NCI-H1930 (cell line): ENCODE measurements at regions not wholly inside any gene's neighbourhood (a gene's known extent, or its start where the extent isn't known, plus 50 kb on each side); places are given as distances from the start of the nearest gene placed in this dataset.

Source experiments
- DNase-seq, 2 experiments: peaks; one replicate each; lab custom pipeline; 2025; lab: John Stamatoyannopoulos, UW

DNA sequence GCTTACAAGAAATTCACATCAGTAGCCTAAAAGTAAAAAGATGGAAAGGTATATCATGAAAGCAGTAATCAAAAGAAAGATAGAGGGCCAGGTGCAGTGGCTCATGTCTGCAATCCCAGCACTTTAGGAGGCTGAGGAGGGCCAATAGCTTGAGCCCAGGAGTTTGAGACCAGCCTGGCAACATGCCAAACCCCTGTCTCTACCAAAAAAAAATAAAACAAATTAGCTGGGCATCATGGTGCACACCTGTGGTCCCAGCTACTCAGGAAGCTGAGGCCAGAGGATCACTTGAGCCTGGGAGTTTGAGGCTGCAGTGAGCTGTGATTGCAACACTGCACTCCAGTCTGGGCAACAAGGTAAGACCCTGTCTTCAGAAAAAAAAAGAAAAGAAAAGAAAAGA lies 55.5 kb downstream of the GSPT2 start:
- DNase-seq: no peak

DNA sequence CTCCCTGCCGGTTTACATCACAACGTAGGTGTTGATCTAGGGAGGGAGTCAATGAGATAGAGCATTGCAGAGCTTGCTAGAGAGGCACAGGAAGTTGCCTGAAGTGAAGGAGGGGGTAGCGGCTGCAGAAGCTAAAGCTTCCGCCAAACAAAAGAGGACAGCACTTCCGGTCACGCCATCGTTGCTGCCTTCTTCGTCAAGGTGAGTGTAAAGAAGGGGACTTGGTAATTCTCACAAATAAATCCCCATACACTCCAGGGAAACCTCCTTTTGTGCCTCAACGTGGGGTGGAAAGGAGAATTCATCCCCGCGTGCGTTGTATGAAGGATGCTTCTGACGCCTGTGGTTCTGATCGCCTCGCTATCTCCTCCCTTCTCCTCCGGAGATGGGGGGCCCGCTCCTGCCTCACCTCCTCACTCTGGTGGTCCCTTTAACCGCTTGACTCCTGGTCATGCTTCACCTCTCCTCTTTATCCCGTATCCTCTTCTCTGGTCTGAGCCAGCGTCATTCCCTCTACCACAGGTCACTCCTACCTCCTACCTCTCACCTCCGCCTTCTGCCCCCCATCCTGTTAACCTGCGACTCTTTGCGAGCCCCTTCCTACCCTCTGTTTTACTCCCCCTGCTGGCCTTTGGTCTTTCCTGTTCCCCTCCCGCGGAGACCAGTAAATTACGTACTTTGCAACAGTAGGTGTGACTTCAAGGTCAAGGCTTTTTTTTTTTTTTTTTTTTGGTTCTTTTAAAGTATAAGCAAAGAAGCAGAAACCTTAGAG lies 59.9 kb downstream of the GSPT2 start:
- DNase-seq: peak; percentile 24 to 47

DNA sequence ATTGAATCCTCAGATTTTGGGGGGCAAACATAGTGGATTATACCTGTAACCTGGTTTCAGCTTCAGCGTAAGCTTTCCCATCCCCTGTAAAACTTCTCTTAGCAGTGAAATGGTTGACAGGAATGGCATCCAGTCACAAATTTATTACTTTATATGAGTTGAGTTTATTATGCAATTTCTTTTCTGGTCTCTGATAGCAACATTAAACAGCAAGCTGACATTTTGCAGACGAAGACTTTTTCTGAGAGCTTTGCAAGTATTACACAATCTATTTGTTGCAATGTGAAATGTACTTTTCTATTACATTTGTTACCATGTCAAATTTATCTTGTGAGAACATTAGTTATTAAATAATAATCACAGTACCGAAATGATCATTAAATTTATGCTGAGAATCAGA lies 60.6 kb downstream of the GSPT2 start:
- no peak for DNase-seq

DNA sequence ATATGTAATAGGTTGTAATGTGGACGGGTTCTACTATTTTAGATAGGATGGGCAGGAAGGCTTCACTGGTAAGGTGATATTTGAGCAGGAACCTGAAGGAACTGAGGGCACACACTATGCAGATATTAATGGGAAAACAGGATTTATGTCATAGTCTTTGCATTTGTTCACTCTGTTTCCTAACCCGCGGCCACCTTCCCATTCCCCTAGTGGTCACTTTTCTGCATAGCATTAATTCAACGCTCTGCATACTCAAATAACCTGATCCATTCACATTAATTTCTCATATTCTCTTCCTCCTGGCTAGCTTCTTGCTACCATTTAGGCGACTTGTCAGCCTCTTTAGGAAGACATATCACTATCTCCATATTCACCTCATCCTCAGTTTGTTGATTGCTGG lies 61.5 kb downstream of the GSPT2 start:
- DNase-seq: no peak

DNA sequence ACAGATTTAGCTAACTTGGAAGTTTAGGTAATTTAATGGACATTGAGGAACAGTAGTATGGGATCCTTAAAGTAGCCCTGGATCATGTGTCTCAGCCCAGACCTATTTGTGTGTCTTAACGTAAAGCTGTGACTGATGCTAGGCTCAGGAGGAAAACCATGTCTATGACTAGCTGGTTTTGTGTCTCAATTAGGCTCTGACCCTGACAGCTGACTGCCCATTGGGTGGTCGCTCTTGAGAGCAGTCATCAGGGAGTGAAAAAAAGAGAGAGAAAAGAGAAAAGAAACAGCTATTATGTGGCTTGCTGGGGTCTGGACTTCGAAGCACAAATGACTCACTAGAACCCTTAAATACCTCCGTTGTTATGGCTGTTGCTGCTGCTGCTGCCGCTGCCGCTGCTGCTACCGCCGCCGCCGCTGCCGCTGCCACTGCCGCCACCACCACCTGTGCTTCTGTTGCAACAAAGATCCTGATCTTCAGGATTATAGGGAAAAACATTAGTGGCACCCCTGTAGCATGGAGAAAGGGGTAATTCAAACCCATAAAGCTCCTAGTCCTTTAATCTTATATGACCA lies 70.7 kb downstream of the GSPT2 start:
- no peak for DNase-seq

DNA sequence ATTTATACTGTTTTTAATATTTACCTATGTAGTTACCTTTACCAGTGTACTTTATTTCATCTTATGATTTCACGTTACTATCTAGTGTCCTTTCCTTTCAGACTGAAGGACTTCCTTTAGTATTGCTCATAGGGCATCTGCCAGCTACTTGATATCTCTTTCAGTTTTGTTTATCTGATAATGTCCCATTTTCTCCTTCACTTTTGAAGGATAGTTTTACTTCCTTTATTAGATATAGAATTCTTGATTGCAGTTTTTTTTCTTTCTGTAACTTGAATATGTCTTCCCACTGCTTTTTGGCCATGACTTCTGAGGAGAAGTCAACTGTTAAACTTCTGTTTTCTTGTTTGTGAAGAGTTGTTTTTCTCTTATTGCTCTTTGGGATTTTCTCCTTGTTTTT lies 69.4 kb upstream of the MAGED1 start:
- no peak for DNase-seq

DNA sequence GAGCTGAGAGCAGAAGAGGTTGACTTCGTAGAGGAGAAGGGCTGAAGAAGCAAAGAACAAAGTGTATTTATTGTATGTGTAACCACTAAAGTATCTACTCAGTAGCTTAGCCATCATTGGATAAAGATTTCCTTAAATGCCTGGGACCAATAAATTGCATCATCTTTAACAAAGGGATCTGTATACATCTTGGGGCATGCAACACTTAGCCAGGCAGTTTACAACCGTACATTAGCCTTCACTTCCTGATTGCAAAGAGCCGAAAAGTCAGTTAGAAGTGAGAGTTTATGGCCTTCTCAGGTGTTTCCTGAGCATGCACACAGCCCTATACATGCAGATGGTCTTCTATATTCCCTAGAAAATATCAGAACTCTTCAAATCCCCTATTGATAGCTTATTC lies 68.0 kb upstream of the MAGED1 start:
- no peak for DNase-seq

DNA sequence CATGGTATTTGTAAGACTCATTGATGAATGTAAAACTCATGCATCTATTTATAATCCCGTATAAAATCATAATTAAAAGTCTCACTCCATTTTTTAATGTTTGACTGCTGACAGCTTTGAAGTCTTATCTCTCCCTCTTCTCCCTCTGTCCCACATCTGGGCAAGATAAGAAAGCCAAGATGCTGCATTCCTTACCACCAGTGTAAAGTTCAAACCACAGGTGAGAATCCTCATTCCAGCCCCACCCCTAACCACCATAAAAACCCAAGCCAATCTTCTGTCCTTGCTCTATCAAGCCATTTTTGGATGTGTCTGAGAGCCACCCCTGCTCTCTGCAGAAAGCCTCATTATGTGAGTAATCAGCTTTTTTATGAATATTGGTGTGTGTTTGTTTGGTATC lies 59.3 kb upstream of the MAGED1 start:
- DNase-seq: no peak

DNA sequence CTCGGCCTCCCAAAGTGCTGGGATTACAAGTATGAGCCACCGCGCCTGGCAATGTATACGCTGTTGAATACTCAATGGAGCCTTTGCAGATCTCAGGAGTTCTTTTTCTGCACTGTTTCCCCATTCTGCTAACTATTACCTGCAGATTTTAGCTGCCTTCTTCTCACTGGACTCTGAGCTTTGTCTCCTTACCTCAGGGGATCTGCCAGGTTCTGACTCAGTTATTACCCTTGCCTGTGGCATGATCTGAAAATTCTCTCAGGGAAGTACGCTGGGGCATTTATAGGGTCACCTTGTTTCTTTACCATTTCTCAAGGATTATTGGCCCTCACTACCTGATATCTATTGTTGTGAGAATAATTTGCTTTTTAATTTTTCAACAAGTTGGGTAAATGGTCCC lies 56.6 kb upstream of the MAGED1 start:
- no peak for DNase-seq

DNA sequence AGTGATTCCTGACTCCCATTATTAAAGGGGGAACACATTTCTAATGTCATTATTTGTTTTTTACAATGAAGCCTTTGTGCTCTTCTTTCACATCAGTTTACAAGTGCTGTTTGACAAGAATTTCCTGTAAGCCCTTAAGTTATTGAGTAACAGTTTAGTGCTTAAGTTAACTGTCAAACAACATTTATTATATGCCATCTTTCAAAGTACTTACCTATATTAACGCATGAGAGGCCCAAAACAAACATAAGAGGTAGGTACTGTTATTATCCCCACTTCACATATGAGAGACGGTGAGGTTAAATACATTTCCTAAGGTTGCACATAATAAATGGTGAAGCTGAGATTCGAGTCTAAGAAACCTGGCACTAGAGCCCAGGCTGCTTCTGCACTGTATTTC lies 56.0 kb upstream of the MAGED1 start:
- no peak for DNase-seq

DNA sequence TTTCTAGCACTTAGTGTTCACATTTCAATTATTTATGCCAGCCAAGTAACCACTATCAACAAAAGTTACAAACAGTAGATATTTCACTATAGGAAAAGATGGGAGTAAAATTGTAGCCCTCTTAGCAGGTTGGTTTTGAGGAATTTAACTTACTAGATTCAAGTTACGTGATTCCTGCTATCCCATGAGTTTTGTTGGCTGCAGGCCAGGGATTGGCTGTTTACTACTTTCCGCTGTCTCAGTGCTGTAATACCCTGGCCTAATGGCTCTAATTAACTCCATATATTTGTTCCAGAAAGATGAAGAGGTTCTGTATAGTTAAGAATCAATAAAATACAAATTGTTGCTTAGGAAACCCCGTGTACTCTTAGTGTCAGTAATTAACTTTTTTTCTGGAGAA lies 55.5 kb upstream of the MAGED1 start:
- DNase-seq: no peak
